ENCODE measurements at regions not wholly inside any gene's neighbourhood (a gene's known extent, or its start where the extent isn't known, plus 50 kb on each side); places are given as distances from the start of the nearest gene placed in this dataset.

GRCh38 chr2:217489145-217489960 lies 513.4 kb downstream of the TNS1 start:
- no peak overlapping the region for H3K4me3 ChIP-seq
- no peak overlapping the region for H3K27ac ChIP-seq (ENCODE audit: low read depth in 1 of 2, low read length in 1 of 2)
- ATAC-seq (ENCODE audit: insufficient read depth, low FRiP score) (no peak), DNase-seq (no peak)
- no peaks in the 10 kb centered on the region for H3K4me1 ChIP-seq (ENCODE audit: control insufficient read depth in 5 of 5, insufficient read depth in 5 of 5, low read length in 5 of 5)
- H3K36me3 ChIP-seq (ENCODE audit: control insufficient read depth in 4 of 4, insufficient read depth in 4 of 4, low read length in 4 of 4): no peaks in the 10 kb centered on the region
- no peak for TF ChIP-seq CTCF (IDR thresholded peaks at IDR 0.05; ENCODE audit: control extremely low read depth, extremely low read depth)
- H3K9ac ChIP-seq (ENCODE audit: insufficient read depth in 1 of 2, low read length in 2 of 2): no peak overlapping the region
- WGBS, 2 donors: 91 to 92% methylated on average over 25 of the region's 25 CpGs
- no peaks in the 10 kb centered on the region for H3K27me3 ChIP-seq (ENCODE audit: control insufficient read depth in 3 of 3, insufficient read depth in 3 of 3, low read length in 2 of 3)
- H3K9me3 ChIP-seq (ENCODE audit: control insufficient read depth in 4 of 4, insufficient read depth in 3 of 4, low read length in 3 of 4): peaks cover 0 to 4% (median 0%) of the 10 kb centered on the region in 4 donors

- ATAC-seq (ENCODE audit: insufficient read depth, low FRiP score) (no peak), DNase-seq (no peak)
- no peaks in the 10 kb centered on the region for H3K27me3 ChIP-seq (ENCODE audit: control insufficient read depth in 3 of 3, insufficient read depth in 3 of 3, low read length in 2 of 3)
- no peaks in the 10 kb centered on the region for H3K36me3 ChIP-seq (ENCODE audit: control insufficient read depth in 4 of 4, insufficient read depth in 4 of 4, low read length in 4 of 4)
- H3K9me3 ChIP-seq (ENCODE audit: control insufficient read depth in 4 of 4, insufficient read depth in 3 of 4, low read length in 3 of 4): no peaks in the 10 kb centered on the region
- H3K4me3 ChIP-seq: no peak overlapping the region
- TF ChIP-seq CTCF (IDR thresholded peaks at IDR 0.05; ENCODE audit: control extremely low read depth, extremely low read depth): no peak
- no peak overlapping the region for H3K27ac ChIP-seq (ENCODE audit: low read depth in 1 of 2, low read length in 1 of 2)
- no peaks in the 10 kb centered on the region for H3K4me1 ChIP-seq (ENCODE audit: control insufficient read depth in 5 of 5, insufficient read depth in 5 of 5, low read length in 5 of 5)
- no peak overlapping the region for H3K9ac ChIP-seq (ENCODE audit: insufficient read depth in 1 of 2, low read length in 2 of 2)
- WGBS, 2 donors: 90 to 91% methylated on average over 1 of the region's 1 CpG
Observed at GRCh38 chr2:217484046-217484445, 518.7 kb downstream of the TNS1 start.

GRCh38 chr2:217482056-217482710 lies 520.6 kb downstream of the TNS1 start:
- no peak for TF ChIP-seq CTCF (IDR thresholded peaks at IDR 0.05; ENCODE audit: control extremely low read depth, extremely low read depth)
- no peak overlapping the region for H3K4me3 ChIP-seq
- no peaks in the 10 kb centered on the region for H3K4me1 ChIP-seq (ENCODE audit: control insufficient read depth in 5 of 5, insufficient read depth in 5 of 5, low read length in 5 of 5)
- H3K27me3 ChIP-seq (ENCODE audit: control insufficient read depth in 3 of 3, insufficient read depth in 3 of 3, low read length in 2 of 3): no peaks in the 10 kb centered on the region
- H3K36me3 ChIP-seq (ENCODE audit: control insufficient read depth in 4 of 4, insufficient read depth in 4 of 4, low read length in 4 of 4): no peaks in the 10 kb centered on the region
- 50 to 62% methylated on average over 1 of the region's 1 CpG for WGBS, 2 donors
- no peak overlapping the region for H3K27ac ChIP-seq (ENCODE audit: low read depth in 1 of 2, low read length in 1 of 2)
- ATAC-seq (ENCODE audit: insufficient read depth, low FRiP score) (no peak), DNase-seq (no peak)
- no peaks in the 10 kb centered on the region for H3K9me3 ChIP-seq (ENCODE audit: control insufficient read depth in 4 of 4, insufficient read depth in 3 of 4, low read length in 3 of 4)
- H3K9ac ChIP-seq (ENCODE audit: insufficient read depth in 1 of 2, low read length in 2 of 2): no peak overlapping the region
